HCT116 (cell line): ENCODE measurements at regions not wholly inside any gene's neighbourhood (a gene's known extent, or its start where the extent isn't known, plus 50 kb on each side); places are given as distances from the start of the nearest gene placed in this dataset.

Experiments used
- ATAC-seq: fragments of 200-7000 bp; cut with Tn5 transposase; 2 replicates; pipeline ENCODE4 v1.9.1; 2020; ENCODE audit warnings: mild to moderate bottlenecking, moderate library complexity
- BruUV-seq: library from RNA; stranded (reverse); fragments of 400-500 nt; replicated peaks from 2 replicates; lab custom pipeline; 2021; lab: Mats Ljungman, UMichigan
- CTCF ChIA-PET: fragments of 300-600 bp; sonication (Branson Sonifier 250); formaldehyde crosslinking; loops from one replicate; lab custom pipeline; 2021; ENCODE audit warnings: antibody characterized with exemption; lab: Charles Lee
- POLR2A ChIA-PET: fragments of 300-600, 350-600 bp; sonication (Branson Sonifier 250); formaldehyde crosslinking; loops from one replicate; lab custom pipeline; 2021; ENCODE audit warnings: antibody characterized with exemption; lab: Charles Lee
- RAD21 ChIA-PET, 2 experiments: fragments of 300-600 bp; sonication (Branson Sonifier 250); formaldehyde crosslinking; loops; one replicate each; lab custom pipeline; 2023; ENCODE audit warnings: low total read pairs in 2 of 2; ENCODE audit not compliant: uncharacterized antibody in 2 of 2, unreplicated experiment in 2 of 2, low non-redundant PET in 1 of 2; lab: Charles Lee
- DNase-seq: peaks from one replicate; pipeline ENCODE4 v3.0.0-alpha.2; 2010; ENCODE audit warnings: low read depth, low spot score
- H2AFZ ChIP-seq: fragments of 200-600 bp; shearing (Covaris generic), sonication (generic); 2 replicates; pipeline ENCODE4 v1.6.1; 2017; ENCODE audit warnings: low read depth, mixed run types, mixed read lengths, antibody characterized with exemption, low read length; ENCODE audit not compliant: poor library complexity, severe bottlenecking
- H3K27ac ChIP-seq: 2 replicates; pipeline ENCODE4 v1.5.1; 2012; ENCODE audit warnings: low read depth, low read length
- H3K27me3 ChIP-seq: fragments of 200-600 bp; sonication (generic); 2 replicates; pipeline ENCODE4 v1.6.1; 2016; ENCODE audit warnings: mixed run types, low read length, mixed read lengths; ENCODE audit not compliant: insufficient read depth
- H3K36me3 ChIP-seq, 2 experiments: fragments of 200-500 bp in 1 of 2; fragments of 200-600 bp in 1 of 2; sonication (Bioruptor generic) in 1 of 2; sonication (generic) in 1 of 2; 2 replicates each; pipeline versions ENCODE4 v1.5.1 to v1.6.1; 2014 to 2016; ENCODE audit warnings: low read length in 2 of 2, inconsistent platforms in 1 of 2, mixed read lengths in 1 of 2, mixed run types in 1 of 2; ENCODE audit not compliant: insufficient read depth in 2 of 2, control insufficient read depth in 1 of 2
- H3K4me1 ChIP-seq, 2 experiments: fragments of 200-600 bp in 1 of 2; sonication (generic) in 1 of 2; 2 replicates each; pipeline versions ENCODE4 v1.5.1 to v1.6.1; 2012 to 2017; ENCODE audit warnings: low read length in 2 of 2, inconsistent platforms in 1 of 2, mild to moderate bottlenecking in 1 of 2, mixed read lengths in 1 of 2, mixed run types in 1 of 2, moderate library complexity in 1 of 2; ENCODE audit not compliant: insufficient read depth in 2 of 2, control insufficient read depth in 1 of 2
- H3K4me2 ChIP-seq: fragments of 200-600 bp; sonication (generic); 2 replicates; pipeline ENCODE4 v1.6.1; 2017; ENCODE audit warnings: mixed run types, low read length, mixed read lengths
- H3K4me3 ChIP-seq, 2 experiments: fragments of 200-600 bp in 1 of 2; sonication (generic) in 1 of 2; replicated peaks in 1 of 2; 2 replicates each; pipeline ENCODE4 v1.5.1; 2011 to 2016; ENCODE audit warnings: low read length in 2 of 2, control low read depth in 1 of 2, low read depth in 1 of 2, mild to moderate bottlenecking in 1 of 2, mixed read lengths in 1 of 2, mixed run types in 1 of 2
- H3K79me2 ChIP-seq: fragments of 200-600 bp; sonication (generic); 2 replicates; pipeline ENCODE4 v1.6.1; 2017; ENCODE audit warnings: mild to moderate bottlenecking, mixed run types, low read length, moderate library complexity, mixed read lengths; ENCODE audit not compliant: insufficient read depth
- H3K9ac ChIP-seq: fragments of 200-600 bp; sonication (generic); 2 replicates; pipeline ENCODE4 v1.6.1; 2016; ENCODE audit warnings: low read length, mixed read lengths
- H3K9me2 ChIP-seq: fragments of 200-600 bp; sonication (generic), shearing (Covaris generic); 2 replicates; pipeline ENCODE4 v1.6.1; 2017; ENCODE audit warnings: mixed run types, mild to moderate bottlenecking, moderate library complexity; ENCODE audit not compliant: insufficient read depth
- H3K9me3 ChIP-seq, 2 experiments: fragments of 200-500 bp in 1 of 2; fragments of 200-600 bp in 1 of 2; sonication (Bioruptor generic) in 1 of 2; sonication (generic) in 1 of 2; 2 replicates each; pipeline ENCODE4 v1.6.1; 2014 to 2017; ENCODE audit warnings: low read length in 2 of 2, mixed read lengths in 2 of 2, inconsistent platforms in 1 of 2, low read depth in 1 of 2, mild to moderate bottlenecking in 1 of 2, mixed run types in 1 of 2, moderate library complexity in 1 of 2; ENCODE audit not compliant: control insufficient read depth in 1 of 2, insufficient read depth in 1 of 2
- H4K20me1 ChIP-seq: fragments of 200-600 bp; sonication (generic), shearing (Covaris generic); 2 replicates; pipeline ENCODE4 v1.6.1; 2017; ENCODE audit warnings: mixed run types, mild to moderate bottlenecking, moderate library complexity; ENCODE audit not compliant: insufficient read depth
- ATF3 ChIP-seq: IDR thresholded peaks from 2 replicates; pipeline ENCODE4 v1.6.1; 2012
- CEBPB ChIP-seq: IDR thresholded peaks from 2 replicates; pipeline ENCODE4 v1.6.1; 2012; ENCODE audit warnings: low read depth
- CTCF ChIP-seq, 3 experiments: fragments of 200-600 bp in 1 of 3; sonication (generic) in 1 of 3; IDR thresholded peaks in 2 of 3; conservative IDR thresholded peaks in 1 of 3; 2 replicates each; pipeline ENCODE4 v1.5.1; 2012 to 2017; ENCODE audit warnings: low read depth in 2 of 3, low read length in 2 of 3, antibody characterized with exemption in 1 of 3, borderline replicate concordance in 1 of 3, control low read depth in 1 of 3, mild to moderate bottlenecking in 1 of 3, mixed read lengths in 1 of 3, mixed run types in 1 of 3, moderate library complexity in 1 of 3; ENCODE audit not compliant: insufficient read depth in 1 of 3
- ELF1 ChIP-seq: IDR thresholded peaks from 2 replicates; pipeline ENCODE4 v1.6.1; 2012; ENCODE audit warnings: low read depth, borderline replicate concordance
- EZH2phosphoT487 ChIP-seq: fragments of 200-600 bp; IDR thresholded peaks from 2 replicates; pipeline ENCODE4 v1.6.1; 2018; ENCODE audit warnings: antibody characterized with exemption, borderline replicate concordance
- MAX ChIP-seq: IDR thresholded peaks from 2 replicates; pipeline ENCODE4 v1.6.1; 2012
- POLR2A ChIP-seq: IDR thresholded peaks from 2 replicates; pipeline ENCODE4 v1.7.0; 2011; ENCODE audit warnings: borderline replicate concordance; ENCODE audit not compliant: insufficient read depth, insufficient read length; ENCODE audit errors: extremely low read depth
- RAD21 ChIP-seq: IDR thresholded peaks from 2 replicates; pipeline ENCODE4 v1.6.1; 2012; ENCODE audit warnings: low read depth, mild to moderate bottlenecking
- REST ChIP-seq: IDR thresholded peaks from 2 replicates; pipeline ENCODE4 v1.6.1; 2012; ENCODE audit warnings: low read depth
- YY1 ChIP-seq: IDR thresholded peaks from 2 replicates; pipeline ENCODE4 v1.6.1; 2011; ENCODE audit warnings: low read length, low read depth, moderate library complexity, mild to moderate bottlenecking; ENCODE audit not compliant: insufficient replicate concordance; ENCODE audit errors: extremely low read depth
- ZBTB33 ChIP-seq: IDR thresholded peaks from 2 replicates; pipeline ENCODE4 v1.6.1; 2011; ENCODE audit warnings: mild to moderate bottlenecking, low read length, moderate library complexity; ENCODE audit not compliant: insufficient replicate concordance; ENCODE audit errors: extremely low read depth
- intact Hi-C: fragments of 100-400 bp; cut with micrococcal nuclease; formaldehyde crosslinking; loops from 2 replicates; pipeline ENCODE4 v1.10.0; 2022

- H3K36me3 ChIP-seq: no peaks in the 10 kb centered on the region
- ATAC-seq (no peak), DNase-seq (no peak)
- CTCF ChIA-PET: no interaction called here
- no peak overlapping the region for H3K9ac ChIP-seq
- H3K4me1 ChIP-seq: no peaks in the 10 kb centered on the region
- H3K4me3 ChIP-seq: no peak overlapping the region
- H3K27me3 ChIP-seq: no peaks in the 10 kb centered on the region
- H3K79me2 ChIP-seq: no peaks in the 10 kb centered on the region
- H4K20me1 ChIP-seq: no peaks in the 10 kb centered on the region
- no peaks in the 10 kb centered on the region for H3K9me3 ChIP-seq
- BruUV-seq: no TSS peak
- intact Hi-C loops: no loop called here
- RAD21 ChIA-PET: no interaction called here
- H2AFZ ChIP-seq: no peak overlapping the region
- POLR2A ChIA-PET: no interaction called here
- no peak overlapping the region for H3K4me2 ChIP-seq
- no peaks in the 10 kb centered on the region for H3K9me2 ChIP-seq
- H3K27ac ChIP-seq: no peak overlapping the region
- TF ChIP-seq ELF1 (no peak), CTCF (IDR thresholded peaks at IDR 0.05 in 2 of 3, conservative IDR thresholded peaks at IDR 0.05 in 1 of 3; ENCODE audit: borderline replicate concordance in 1 of 3, insufficient read depth in 1 of 3, low read depth in 2 of 3, low read length in 2 of 3) (no peak), RAD21 (no peak), POLR2A (no peak)
- TF ChIP-seq, all 23 proteins: peak for 0
Measured at GRCh38 chr13:44031555-44031954, 151.9 kb downstream of the LACC1 start.

GRCh38 chr13:44032802-44033201 is 153.1 kb downstream of the LACC1 start:
- H3K4me3 ChIP-seq: no peak overlapping the region
- ChIA-PET CTCF (interaction anchor here (0.8 kb wide), 1 partner anchor 376 kb away, joined by 4 read pairs; no protein-coding TSS in a partner anchor), POLR2A (no interaction called here), RAD21 (no interaction called here)
- no peaks in the 10 kb centered on the region for H3K9me2 ChIP-seq
- no peak overlapping the region for H3K27ac ChIP-seq
- no peaks in the 10 kb centered on the region for H4K20me1 ChIP-seq
- H3K79me2 ChIP-seq: no peaks in the 10 kb centered on the region
- ATAC-seq: no peak
- no peaks in the 10 kb centered on the region for H3K27me3 ChIP-seq
- no peak overlapping the region for H2AFZ ChIP-seq
- no peaks in the 10 kb centered on the region for H3K9me3 ChIP-seq
- H3K9ac ChIP-seq: no peak overlapping the region
- no TSS peak for BruUV-seq
- H3K36me3 ChIP-seq: no peaks in the 10 kb centered on the region
- H3K4me1 ChIP-seq: no peaks in the 10 kb centered on the region
- TF ChIP-seq ZBTB33 (no peak), MAX (no peak), REST (no peak), ELF1 (no peak), ATF3 (no peak), EZH2phosphoT487 (no peak), CEBPB (no peak), YY1 (no peak)
- no peak for DNase-seq
- intact Hi-C loops: no loop called here
- no peak overlapping the region for H3K4me2 ChIP-seq
